Ishikawa (cell line): ENCODE measurements at regions not wholly inside any gene's neighbourhood (a gene's known extent, or its start where the extent isn't known, plus 50 kb on each side); places are given as distances from the start of the nearest gene placed in this dataset.

Source experiments
- CEBPB ChIP-seq: IDR thresholded peaks from 2 replicates; pipeline ENCODE4 v1.6.1; 2012
- CREB1 ChIP-seq: IDR thresholded peaks from 2 replicates; pipeline ENCODE4 v1.6.1; 2012; ENCODE audit warnings: low read depth
- EGR1 ChIP-seq: IDR thresholded peaks from 2 replicates; pipeline ENCODE4 v1.6.1; 2012
- EP300 ChIP-seq: IDR thresholded peaks from 2 replicates; pipeline ENCODE4 v1.6.1; 2012; ENCODE audit warnings: borderline replicate concordance
- FOXM1 ChIP-seq: IDR thresholded peaks from 2 replicates; pipeline ENCODE4 v1.6.1; 2012; ENCODE audit warnings: low read depth, borderline replicate concordance
- MAX ChIP-seq: IDR thresholded peaks from 2 replicates; pipeline ENCODE4 v1.6.1; 2012
- NFIC ChIP-seq: IDR thresholded peaks from 2 replicates; pipeline ENCODE4 v1.6.1; 2012
- RAD21 ChIP-seq: IDR thresholded peaks from 2 replicates; pipeline ENCODE4 v1.6.1; 2012; ENCODE audit warnings: low read depth
- REST ChIP-seq: IDR thresholded peaks from 2 replicates; pipeline ENCODE4 v1.6.1; 2012; ENCODE audit warnings: low read depth, mild to moderate bottlenecking
- TAF1 ChIP-seq: IDR thresholded peaks from 2 replicates; pipeline ENCODE4 v1.6.1; 2012; ENCODE audit warnings: low read depth, mild to moderate bottlenecking
- TCF12 ChIP-seq: IDR thresholded peaks from 2 replicates; pipeline ENCODE4 v1.6.1; 2012; ENCODE audit warnings: low read depth
- TEAD4 ChIP-seq: IDR thresholded peaks from 2 replicates; pipeline ENCODE4 v1.6.1; 2012
- USF1 ChIP-seq: IDR thresholded peaks from 2 replicates; pipeline ENCODE4 v1.6.1; 2012
- YY1 ChIP-seq: IDR thresholded peaks from 2 replicates; pipeline ENCODE4 v1.6.1; 2012; ENCODE audit warnings: low read depth
- ZBTB7A ChIP-seq: IDR thresholded peaks from 2 replicates; pipeline ENCODE4 v1.6.1; 2012; ENCODE audit warnings: low read depth

- TF ChIP-seq USF1 (no peak), YY1 (no peak), NFIC (no peak), RAD21 (no peak), TAF1 (no peak), TCF12 (no peak), MAX (no peak), CREB1 (no peak), EP300 (no peak), EGR1 (no peak)
Observed at GRCh38 chr11:103800406-103801114, 235.9 kb upstream of the DDI1 start.

GRCh38 chr11:103803062-103803461 is 233.4 kb upstream of the DDI1 start:
- TF ChIP-seq USF1 (no peak), NFIC (no peak)

- no peak for TF ChIP-seq REST
- no peak for TF ChIP-seq YY1
- TF ChIP-seq ZBTB7A, result no peak
- TF ChIP-seq MAX, result no peak
- TF ChIP-seq EP300, result no peak
- no peak for TF ChIP-seq CEBPB
- no peak for TF ChIP-seq CREB1
- TF ChIP-seq TEAD4, result no peak
- no peak for TF ChIP-seq TAF1
- TF ChIP-seq RAD21, result no peak
- no peak for TF ChIP-seq USF1
Observed at GRCh38 chr11:103805688-103806009, 230.8 kb upstream of the DDI1 start.

GRCh38 chr11:103806130-103806895 is 230.1 kb upstream of the DDI1 start:
- TF ChIP-seq REST (no peak), TCF12 (no peak), ZBTB7A (no peak), TEAD4 (no peak), CREB1 (no peak), NFIC (no peak), EGR1 (no peak), CEBPB (no peak), YY1 (no peak), FOXM1 (no peak), RAD21 (no peak), MAX (no peak), TAF1 (no peak), EP300 (no peak), USF1 (no peak)

- TF ChIP-seq EGR1 (no peak), MAX (no peak), ZBTB7A (no peak), TEAD4 (no peak), EP300 (no peak), YY1 (no peak), CREB1 (no peak), FOXM1 (no peak), TCF12 (no peak)
Observed at GRCh38 chr11:103807806-103808205, 228.6 kb upstream of the DDI1 start.
